WTC11 (cell line): ENCODE measurements at regions not wholly inside any gene's neighbourhood (a gene's known extent, or its start where the extent isn't known, plus 50 kb on each side); places are given as distances from the start of the nearest gene placed in this dataset.

Experiments
- ATAC-seq: fragments of 200-7000 bp; cut with Tn5 transposase; 2 replicates; pipeline ENCODE4 v1.10.0; 2021; ENCODE audit warnings: mild to moderate bottlenecking, moderate library complexity
- CTCF ChIA-PET: fragments of 300-600 bp; sonication (Branson Sonifier 250); formaldehyde crosslinking; loops from one replicate; lab custom pipeline; 2021; ENCODE audit warnings: antibody characterized with exemption; lab: Charles Lee
- POLR2A ChIA-PET: fragments of 350-600 bp; sonication (Branson Sonifier 250); formaldehyde crosslinking; loops from one replicate; lab custom pipeline; 2021; ENCODE audit warnings: antibody characterized with exemption; lab: Charles Lee
- DNase-seq: peaks from one replicate; pipeline ENCODE4 v3.0.0; 2021; ENCODE audit warnings: low spot score
- H3K27ac Mint-ChIP-seq: 2 replicates; pipeline ENCODE4 v1.8.0; 2021; ENCODE audit warnings: mixed read lengths
- H3K27me3 Mint-ChIP-seq: 2 replicates; pipeline ENCODE4 v1.8.0; 2021; ENCODE audit warnings: low read depth, mild to moderate bottlenecking, moderate library complexity, mixed read lengths
- H3K36me3 Mint-ChIP-seq: 2 replicates; pipeline ENCODE4 v1.8.0; 2021; ENCODE audit warnings: mixed read lengths
- H3K4me1 Mint-ChIP-seq: 2 replicates; pipeline ENCODE4 v1.8.0; 2022; ENCODE audit warnings: mixed read lengths
- H3K4me3 Mint-ChIP-seq: 2 replicates; pipeline ENCODE4 v1.8.0; 2021; ENCODE audit warnings: mild to moderate bottlenecking, moderate library complexity, mixed read lengths
- H3K9me3 Mint-ChIP-seq: 2 replicates; pipeline ENCODE4 v1.8.0; 2021; ENCODE audit warnings: mixed read lengths
- ATF1 ChIP-seq: sonication (generic); formaldehyde crosslinking; IDR thresholded peaks from 2 replicates; pipeline ENCODE4 v1.8.1; 2023; ENCODE audit warnings: mild to moderate bottlenecking, moderate library complexity, missing genetic modification reagents
- CBFB ChIP-seq: sonication (generic); formaldehyde crosslinking; IDR thresholded peaks from 2 replicates; pipeline ENCODE4 v1.8.1; 2022; ENCODE audit warnings: mild to moderate bottlenecking, low read depth, missing genetic modification reagents
- CREB1 ChIP-seq: sonication (generic); formaldehyde crosslinking; IDR thresholded peaks from 2 replicates; pipeline ENCODE4 v1.8.0; 2023; ENCODE audit warnings: mild to moderate bottlenecking, missing genetic modification reagents
- CTCF ChIP-seq: fragments of 200-600 bp; IDR thresholded peaks from 2 replicates; pipeline ENCODE4 v1.8.0; 2022; ENCODE audit warnings: antibody characterized with exemption
- E2F4 ChIP-seq: sonication (generic); formaldehyde crosslinking; IDR thresholded peaks from 2 replicates; pipeline ENCODE4 v1.8.1; 2022; ENCODE audit warnings: low read depth, mild to moderate bottlenecking, moderate library complexity, missing genetic modification reagents, borderline replicate concordance
- ELF4 ChIP-seq: sonication (generic); formaldehyde crosslinking; IDR thresholded peaks from 2 replicates; pipeline ENCODE4 v1.8.1; 2022; ENCODE audit warnings: low read depth, mild to moderate bottlenecking, moderate library complexity, missing genetic modification reagents
- EMX1 ChIP-seq: fragments of 250-450 bp; sonication (Bioruptor Pico); IDR thresholded peaks from 2 replicates; pipeline ENCODE4 v1.8.0; 2021; ENCODE audit warnings: mild to moderate bottlenecking
- MLX ChIP-seq: sonication (generic); formaldehyde crosslinking; IDR thresholded peaks from 2 replicates; pipeline ENCODE4 v1.8.1; 2023; ENCODE audit warnings: mild to moderate bottlenecking, missing genetic modification reagents, moderate library complexity
- RORB ChIP-seq: fragments of 250-450 bp; sonication (Bioruptor Pico); IDR thresholded peaks from 2 replicates; pipeline ENCODE4 v1.9.0; 2021; ENCODE audit warnings: mild to moderate bottlenecking
- SP1 ChIP-seq: sonication (generic); formaldehyde crosslinking; conservative IDR thresholded peaks from 2 replicates; pipeline ENCODE4 v1.8.1; 2022; ENCODE audit warnings: missing genetic modification reagents
- TEAD4 ChIP-seq: sonication (generic); formaldehyde crosslinking; IDR thresholded peaks from 2 replicates; pipeline ENCODE4 v1.8.0; 2022; ENCODE audit warnings: mild to moderate bottlenecking, missing genetic modification reagents
- ZNF281 ChIP-seq: sonication (generic); formaldehyde crosslinking; IDR thresholded peaks from 2 replicates; pipeline ENCODE4 v1.8.0; 2023; ENCODE audit warnings: mild to moderate bottlenecking, missing genetic modification reagents
- ZNF317 ChIP-seq: sonication (generic); formaldehyde crosslinking; IDR thresholded peaks from 2 replicates; pipeline ENCODE4 v1.8.1; 2023; ENCODE audit warnings: low read depth, mild to moderate bottlenecking, moderate library complexity, missing genetic modification reagents, borderline replicate concordance
- ZNF416 ChIP-seq: fragments of 250-450 bp; sonication (Bioruptor Pico); IDR thresholded peaks from 2 replicates; pipeline ENCODE4 v1.9.0; 2021; ENCODE audit warnings: mild to moderate bottlenecking, inconsistent platforms
- ZNF423 ChIP-seq: fragments of 250-450 bp; sonication (Bioruptor Pico); IDR thresholded peaks from 2 replicates; pipeline ENCODE4 v2.1.2; 2022; ENCODE audit warnings: mild to moderate bottlenecking, moderate library complexity
- ZNF532 ChIP-seq: fragments of 250-450 bp; sonication (Bioruptor Pico); IDR thresholded peaks from 2 replicates; pipeline ENCODE4 v1.9.0; 2021; ENCODE audit warnings: mild to moderate bottlenecking, borderline replicate concordance

- no peak for TF ChIP-seq ZNF532 (CRISPR knock-in tag)
- no peak for TF ChIP-seq CTCF
- no peak for TF ChIP-seq ZNF281 (CRISPR knock-in tag)
- no peak for TF ChIP-seq ZNF423 (CRISPR knock-in tag)
- CTCF ChIA-PET = no interaction called here
- POLR2A ChIA-PET = no interaction called here
Observed at GRCh38 chr20:24049081-24049480, 60.5 kb upstream of the GGTLC1 start.

GRCh38 chr20:24048024-24048611, 59.5 kb upstream of the GGTLC1 start:
- H3K36me3 Mint-ChIP-seq = no peaks in the 10 kb centered on the region
- ATAC-seq (no peak), DNase-seq (no peak)
- CTCF ChIA-PET = no interaction called here
- H3K4me3 Mint-ChIP-seq = no peak overlapping the region
- H3K9me3 Mint-ChIP-seq = no peaks in the 10 kb centered on the region
- no peaks in the 10 kb centered on the region; the same call in 1 of the 2 replicates for H3K27me3 Mint-ChIP-seq
- POLR2A ChIA-PET = interaction anchor here (0.7 kb wide), 1 partner anchor 45 kb away, joined by 3 read pairs; no protein-coding TSS in a partner anchor
- no peaks in the 10 kb centered on the region for H3K4me1 Mint-ChIP-seq
- H3K27ac Mint-ChIP-seq = no peak overlapping the region
- no peak for TF ChIP-seq ELF4 (CRISPR knock-in tag)
- no peak for TF ChIP-seq CBFB (CRISPR knock-in tag)
- TF ChIP-seq E2F4 (CRISPR knock-in tag) = no peak

More at GRCh38 chr20:24049081-24049480, 60.5 kb upstream of the GGTLC1 start:
- no peaks in the 10 kb centered on the region for H3K4me1 Mint-ChIP-seq
- H3K4me3 Mint-ChIP-seq = no peak overlapping the region
- H3K9me3 Mint-ChIP-seq = no peaks in the 10 kb centered on the region
- DNase-seq (no peak), ATAC-seq (no peak)
- no peak overlapping the region for H3K27ac Mint-ChIP-seq
- H3K36me3 Mint-ChIP-seq = no peaks in the 10 kb centered on the region
- no peaks in the 10 kb centered on the region; the same call in 1 of the 2 replicates for H3K27me3 Mint-ChIP-seq

GRCh38 chr20:24046888-24047287, 58.3 kb upstream of the GGTLC1 start:
- Mint-ChIP-seq H3K4me1 (no peaks in the 10 kb centered on the region), H3K27ac (no peak overlapping the region), H3K4me3 (no peak overlapping the region), H3K9me3 (no peaks in the 10 kb centered on the region), H3K36me3 (no peaks in the 10 kb centered on the region), H3K27me3 (no peaks in the 10 kb centered on the region; the same call in 1 of the 2 replicates)
- POLR2A ChIA-PET = no interaction called here
- DNase-seq (no peak), ATAC-seq (no peak)
- CTCF ChIA-PET = no interaction called here
- TF ChIP-seq MLX (CRISPR knock-in tag) (no peak), CREB1 (CRISPR knock-in tag) (no peak), ZNF532 (CRISPR knock-in tag) (no peak), CBFB (CRISPR knock-in tag) (no peak), RORB (CRISPR knock-in tag) (no peak), ZNF416 (CRISPR knock-in tag) (no peak), TEAD4 (CRISPR knock-in tag) (no peak), EMX1 (no peak), SP1 (CRISPR knock-in tag) (no peak), ATF1 (no peak), ZNF317 (CRISPR knock-in tag) (no peak)
